ENCODE measurements at regions not wholly inside any gene's neighbourhood (a gene's known extent, or its start where the extent isn't known, plus 50 kb on each side); places are given as distances from the start of the nearest gene placed in this dataset.

DNA sequence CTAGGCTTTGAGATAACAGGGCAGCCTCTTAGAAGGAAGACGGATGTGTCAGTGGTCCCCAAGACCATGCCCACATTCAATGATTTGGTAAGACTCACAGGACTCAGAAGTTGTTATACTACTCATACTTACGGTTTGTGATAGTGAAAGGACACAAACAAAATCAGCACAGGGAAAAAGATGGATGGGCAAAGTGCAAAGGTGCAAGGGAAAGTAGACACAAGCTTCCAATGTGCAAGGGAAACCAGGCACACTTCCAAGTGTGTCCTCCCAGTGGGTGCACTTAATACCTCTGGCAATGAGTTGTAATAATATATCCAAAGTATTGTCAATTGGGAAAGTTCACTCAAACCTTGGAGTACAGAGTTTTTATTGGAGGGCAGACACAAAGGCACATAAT is 53.8 kb upstream of the VCX start:
- no peaks in the 10 kb centered on the region for H3K27me3 Mint-ChIP-seq
- no peaks in the 10 kb centered on the region for H3K36me3 Mint-ChIP-seq (ENCODE audit: low read depth)
- DNase-seq, result no peak
- POLR2A ChIA-PET, result no interaction called here
- no peak overlapping the region for H3K4me3 Mint-ChIP-seq
- no peaks in the 10 kb centered on the region for H3K4me1 Mint-ChIP-seq
- H3K9me3 Mint-ChIP-seq, result no peaks in the 10 kb centered on the region
- CTCF ChIA-PET, result no interaction called here
- no peak overlapping the region for H3K27ac Mint-ChIP-seq

DNA sequence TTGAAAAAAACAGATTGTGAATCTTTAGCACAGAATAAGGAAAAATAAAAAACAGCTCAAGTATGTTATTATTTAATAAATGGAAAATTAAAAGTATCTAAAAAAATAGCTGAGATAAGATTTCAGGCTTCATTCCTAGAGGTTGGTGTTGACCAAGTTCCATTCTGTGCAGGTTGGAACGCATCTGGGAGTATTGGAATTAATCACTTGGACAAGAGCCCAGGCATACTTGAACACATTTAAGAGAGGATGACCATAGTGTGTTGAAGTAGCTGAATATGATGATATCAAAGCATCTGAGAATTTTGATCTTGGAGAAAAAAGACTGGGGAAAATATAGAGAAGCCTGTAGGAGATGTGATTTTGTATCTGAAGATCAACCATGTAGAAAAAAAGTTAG is 54.6 kb upstream of the VCX start:
- no peak for DNase-seq
- H3K4me1 Mint-ChIP-seq, result no peaks in the 10 kb centered on the region
- POLR2A ChIA-PET, result no interaction called here
- CTCF ChIA-PET, result no interaction called here
- no peaks in the 10 kb centered on the region for H3K9me3 Mint-ChIP-seq
- H3K27me3 Mint-ChIP-seq, result no peaks in the 10 kb centered on the region
- no peak overlapping the region for H3K4me3 Mint-ChIP-seq
- H3K36me3 Mint-ChIP-seq (ENCODE audit: low read depth), result no peaks in the 10 kb centered on the region
- H3K27ac Mint-ChIP-seq, result no peak overlapping the region

DNA sequence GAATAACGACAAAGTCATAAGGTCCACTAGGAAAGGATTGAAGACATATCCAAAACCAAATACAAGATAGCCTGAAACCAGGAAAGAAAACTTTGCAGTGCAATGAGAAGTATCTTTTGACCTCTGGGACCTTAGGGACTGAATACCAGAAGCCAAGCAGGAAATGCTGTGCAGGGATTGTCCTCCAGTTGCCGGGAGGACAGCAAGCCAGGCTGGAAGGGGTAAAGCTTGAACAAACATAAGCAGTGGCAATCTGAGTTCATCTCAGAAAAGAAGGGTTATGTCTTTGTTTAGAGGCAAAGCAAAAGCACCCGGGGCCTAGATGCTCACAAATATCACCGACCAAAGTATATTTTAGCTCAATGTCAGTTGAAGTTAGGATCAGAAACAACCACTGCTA is 55.3 kb upstream of the VCX start:
- Mint-ChIP-seq H3K4me3 (no peak overlapping the region), H3K27ac (no peak overlapping the region), H3K36me3 (ENCODE audit: low read depth) (no peaks in the 10 kb centered on the region), H3K9me3 (no peaks in the 10 kb centered on the region), H3K27me3 (no peaks in the 10 kb centered on the region), H3K4me1 (no peaks in the 10 kb centered on the region)
- ChIA-PET CTCF (no interaction called here), POLR2A (no interaction called here)
- no peak for DNase-seq

- DNase-seq, result no peak
- Mint-ChIP-seq H3K9me3 (no peaks in the 10 kb centered on the region), H3K4me1 (no peaks in the 10 kb centered on the region), H3K36me3 (ENCODE audit: low read depth) (no peaks in the 10 kb centered on the region), H3K4me3 (no peak overlapping the region), H3K27ac (no peak overlapping the region), H3K27me3 (no peaks in the 10 kb centered on the region)
- CTCF ChIA-PET, result no interaction called here
- POLR2A ChIA-PET, result no interaction called here
These were observed 58.4 kb upstream of the VCX start for GRCh38 chrX:7784580-7784979.

GRCh38 chrX:7779644-7780043 is 63.3 kb upstream of the VCX start:
- Mint-ChIP-seq H3K36me3 (ENCODE audit: low read depth) (no peaks in the 10 kb centered on the region), H3K4me3 (no peak overlapping the region), H3K4me1 (no peaks in the 10 kb centered on the region), H3K9me3 (no peaks in the 10 kb centered on the region), H3K27me3 (no peaks in the 10 kb centered on the region), H3K27ac (no peak overlapping the region)
- ChIA-PET CTCF (no interaction called here), POLR2A (no interaction called here)
- no peak for DNase-seq

GRCh38 chrX:7775987-7776386 is 67.0 kb upstream of the VCX start:
- no peak overlapping the region for H3K4me3 Mint-ChIP-seq
- H3K9me3 Mint-ChIP-seq, result no peaks in the 10 kb centered on the region
- ChIA-PET POLR2A (no interaction called here), CTCF (no interaction called here)
- no peaks in the 10 kb centered on the region for H3K36me3 Mint-ChIP-seq (ENCODE audit: low read depth)
- H3K27me3 Mint-ChIP-seq, result no peaks in the 10 kb centered on the region
- DNase-seq, result no peak
- H3K27ac Mint-ChIP-seq, result no peak overlapping the region
- no peaks in the 10 kb centered on the region for H3K4me1 Mint-ChIP-seq

GRCh38 chrX:7771788-7772438 is 71.1 kb upstream of the VCX start:
- Mint-ChIP-seq H3K4me3 (no peak overlapping the region), H3K27me3 (no peaks in the 10 kb centered on the region), H3K9me3 (no peaks in the 10 kb centered on the region), H3K4me1 (no peaks in the 10 kb centered on the region), H3K36me3 (ENCODE audit: low read depth) (no peaks in the 10 kb centered on the region), H3K27ac (no peak overlapping the region)
- ChIA-PET POLR2A (no interaction called here), CTCF (no interaction called here)
- DNase-seq, result no peak

GRCh38 chrX:7759830-7760229 is 83.1 kb upstream of the VCX start:
- Mint-ChIP-seq H3K4me3 (no peak overlapping the region), H3K27ac (no peak overlapping the region), H3K36me3 (ENCODE audit: low read depth) (no peaks in the 10 kb centered on the region), H3K27me3 (no peaks in the 10 kb centered on the region), H3K4me1 (no peaks in the 10 kb centered on the region), H3K9me3 (no peaks in the 10 kb centered on the region)
- CTCF ChIA-PET, result no interaction called here
- DNase-seq, result no peak
- POLR2A ChIA-PET, result no interaction called here

- POLR2A ChIA-PET, result no interaction called here
- Mint-ChIP-seq H3K4me3 (no peak overlapping the region), H3K36me3 (ENCODE audit: low read depth) (no peaks in the 10 kb centered on the region), H3K4me1 (no peaks in the 10 kb centered on the region), H3K27ac (no peak overlapping the region), H3K9me3 (no peaks in the 10 kb centered on the region), H3K27me3 (no peaks in the 10 kb centered on the region)
- no peak for DNase-seq
- CTCF ChIA-PET, result no interaction called here
These were observed 96.1 kb upstream of the VCX start for GRCh38 chrX:7746856-7747255.

- H3K4me1 Mint-ChIP-seq, result no peaks in the 10 kb centered on the region
- ChIA-PET CTCF (no interaction called here), POLR2A (no interaction called here)
- no peaks in the 10 kb centered on the region for H3K36me3 Mint-ChIP-seq (ENCODE audit: low read depth)
- H3K9me3 Mint-ChIP-seq, result no peaks in the 10 kb centered on the region
- H3K27ac Mint-ChIP-seq, result no peak overlapping the region
- H3K27me3 Mint-ChIP-seq, result no peaks in the 10 kb centered on the region
- no peak overlapping the region for H3K4me3 Mint-ChIP-seq
- no peak for DNase-seq
These were observed 112.9 kb upstream of the VCX start for GRCh38 chrX:7730071-7730470.

- ChIA-PET CTCF (no interaction called here), POLR2A (no interaction called here)
- Mint-ChIP-seq H3K27me3 (no peaks in the 10 kb centered on the region), H3K4me1 (no peaks in the 10 kb centered on the region), H3K27ac (no peak overlapping the region), H3K9me3 (no peaks in the 10 kb centered on the region), H3K36me3 (ENCODE audit: low read depth) (no peaks in the 10 kb centered on the region), H3K4me3 (no peak overlapping the region)
- no peak for DNase-seq
These were observed 122.5 kb upstream of the VCX start for GRCh38 chrX:7720519-7720918.

DNA sequence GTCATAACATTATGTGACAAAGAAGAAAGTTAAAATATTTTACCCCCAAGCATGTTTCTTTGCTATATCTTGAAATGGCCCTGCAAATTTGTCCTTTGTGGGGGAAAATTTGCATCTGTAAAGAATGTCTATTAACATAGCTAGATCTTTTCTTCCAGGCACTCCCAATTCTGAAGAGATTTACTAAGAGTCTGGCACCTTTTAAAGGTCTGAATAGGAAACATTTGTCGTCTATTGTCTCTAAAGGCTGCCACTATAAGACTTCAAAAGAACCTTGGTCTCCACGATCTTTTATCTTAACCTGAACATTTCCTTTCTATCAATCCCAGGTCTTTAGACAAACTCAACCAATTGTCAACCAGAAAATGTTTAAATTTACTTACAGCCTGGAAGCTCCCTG is 128.6 kb upstream of the VCX start:
- ChIA-PET CTCF (no interaction called here), POLR2A (no interaction called here)
- Mint-ChIP-seq H3K27ac (no peak overlapping the region), H3K9me3 (no peaks in the 10 kb centered on the region), H3K4me3 (no peak overlapping the region), H3K27me3 (no peaks in the 10 kb centered on the region), H3K4me1 (no peaks in the 10 kb centered on the region), H3K36me3 (ENCODE audit: low read depth) (no peaks in the 10 kb centered on the region)
- DNase-seq, result no peak

DNA sequence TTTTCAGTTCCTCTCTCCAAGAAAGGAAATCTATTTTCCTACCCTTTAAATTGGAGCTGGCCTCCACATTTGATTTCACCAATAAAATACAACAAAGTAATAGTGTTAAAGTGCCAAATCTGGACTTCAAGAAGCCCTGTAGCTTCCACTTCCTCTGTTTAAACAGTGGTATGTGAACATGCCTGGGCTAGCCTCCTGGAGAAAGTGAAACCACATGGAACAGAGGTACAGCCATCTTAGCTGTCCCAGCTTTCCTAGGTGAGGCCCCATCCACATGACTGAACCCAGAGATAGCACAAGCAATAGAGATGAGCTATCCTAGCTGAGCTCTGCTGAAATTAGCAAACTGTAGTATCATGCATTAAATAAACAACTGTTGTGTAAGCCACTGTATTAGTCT is 131.8 kb upstream of the VCX start:
- no peak for DNase-seq
- H3K4me1 Mint-ChIP-seq, result no peaks in the 10 kb centered on the region
- ChIA-PET POLR2A (no interaction called here), CTCF (interaction anchor here (1.1 kb wide), 1 partner anchor 10 kb away, joined by 3 read pairs; no protein-coding TSS in a partner anchor)
- H3K36me3 Mint-ChIP-seq (ENCODE audit: low read depth), result no peaks in the 10 kb centered on the region
- no peaks in the 10 kb centered on the region for H3K9me3 Mint-ChIP-seq
- H3K27ac Mint-ChIP-seq, result no peak overlapping the region
- no peaks in the 10 kb centered on the region for H3K27me3 Mint-ChIP-seq
- no peak overlapping the region for H3K4me3 Mint-ChIP-seq

DNA sequence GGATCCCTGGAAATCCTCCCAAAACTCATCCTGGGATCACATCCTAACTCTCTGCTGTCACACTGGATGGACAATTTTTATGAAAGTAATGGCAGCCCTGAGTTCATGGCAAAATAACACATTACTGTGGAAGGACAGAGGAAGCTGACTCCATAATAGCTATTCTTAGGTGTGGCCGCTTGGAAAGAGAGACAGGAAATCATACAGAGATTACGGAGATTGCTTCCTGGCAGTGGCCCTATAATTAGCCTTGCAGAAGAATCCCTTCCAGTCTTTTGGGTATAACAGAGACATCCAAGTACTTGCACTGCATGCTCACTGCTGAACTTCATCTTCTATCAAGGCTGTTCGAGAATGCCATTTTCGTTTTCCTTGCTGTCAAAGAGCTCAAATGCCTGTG is 133.1 kb upstream of the VCX start:
- no peak overlapping the region for H3K4me3 Mint-ChIP-seq
- ChIA-PET POLR2A (no interaction called here), CTCF (no interaction called here)
- no peaks in the 10 kb centered on the region for H3K27me3 Mint-ChIP-seq
- H3K27ac Mint-ChIP-seq, result no peak overlapping the region
- no peak for DNase-seq
- H3K4me1 Mint-ChIP-seq, result no peaks in the 10 kb centered on the region
- H3K36me3 Mint-ChIP-seq (ENCODE audit: low read depth), result no peaks in the 10 kb centered on the region
- no peaks in the 10 kb centered on the region for H3K9me3 Mint-ChIP-seq

DNA sequence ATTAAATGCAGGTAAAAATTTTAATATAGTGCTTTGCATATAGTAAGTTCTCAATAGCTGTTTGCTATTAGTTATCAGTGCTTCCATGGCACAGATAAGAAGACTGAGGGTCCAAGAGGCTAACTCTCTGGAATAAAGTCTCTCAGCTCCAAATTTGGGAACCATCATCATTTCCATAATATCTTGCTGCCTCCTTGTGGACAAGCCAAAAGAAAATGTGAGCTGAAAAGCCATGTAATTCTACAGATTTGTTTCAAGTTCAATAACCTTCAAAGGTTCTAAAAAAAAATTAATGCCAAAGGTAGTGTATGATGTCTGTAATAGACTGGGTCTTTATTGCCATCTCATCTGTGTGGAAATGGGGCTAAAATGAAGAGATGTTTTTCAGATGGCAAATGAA is 136.9 kb upstream of the VCX start:
- Mint-ChIP-seq H3K4me1 (no peaks in the 10 kb centered on the region), H3K4me3 (no peak overlapping the region), H3K27ac (no peak overlapping the region), H3K36me3 (ENCODE audit: low read depth) (no peaks in the 10 kb centered on the region), H3K9me3 (no peaks in the 10 kb centered on the region), H3K27me3 (no peaks in the 10 kb centered on the region)
- ChIA-PET CTCF (no interaction called here), POLR2A (no interaction called here)
- no peak for DNase-seq
